Cardiac fibroblast (primary cell): ENCODE measurements at regions not wholly inside any gene's neighbourhood (a gene's known extent, or its start where the extent isn't known, plus 50 kb on each side); places are given as distances from the start of the nearest gene placed in this dataset.
A peak's percentile ranks its signal among the peaks of the same experiment; 100 is the strongest.

Experiments
- DNase-seq, 2 donors: peaks; one replicate each; pipeline versions ENCODE4 v3.0.0 to v3.0.0-alpha.2; 2010; ENCODE audit warnings: low read depth in 2 of 2
- H3K4me3 ChIP-seq, 2 donors: replicated peaks in 1 of 2; 1 replicate in 1 of 2; 2 replicates in 1 of 2; pipeline ENCODE4 v1.5.1; 2011; ENCODE audit warnings: low read depth in 2 of 2, low read length in 2 of 2, mild to moderate bottlenecking in 2 of 2, moderate library complexity in 1 of 2
- CTCF ChIP-seq: IDR thresholded peaks from one replicate; pipeline ENCODE4 v1.5.1; 2011; ENCODE audit warnings: low read depth, mild to moderate bottlenecking, low read length, inconsistent platforms

GRCh38 chr13:73939071-73939380, 195.2 kb downstream of the KLF12 start:
- no peak for DNase-seq
- TF ChIP-seq CTCF: no peak
- no peak overlapping the region for H3K4me3 ChIP-seq

DNA sequence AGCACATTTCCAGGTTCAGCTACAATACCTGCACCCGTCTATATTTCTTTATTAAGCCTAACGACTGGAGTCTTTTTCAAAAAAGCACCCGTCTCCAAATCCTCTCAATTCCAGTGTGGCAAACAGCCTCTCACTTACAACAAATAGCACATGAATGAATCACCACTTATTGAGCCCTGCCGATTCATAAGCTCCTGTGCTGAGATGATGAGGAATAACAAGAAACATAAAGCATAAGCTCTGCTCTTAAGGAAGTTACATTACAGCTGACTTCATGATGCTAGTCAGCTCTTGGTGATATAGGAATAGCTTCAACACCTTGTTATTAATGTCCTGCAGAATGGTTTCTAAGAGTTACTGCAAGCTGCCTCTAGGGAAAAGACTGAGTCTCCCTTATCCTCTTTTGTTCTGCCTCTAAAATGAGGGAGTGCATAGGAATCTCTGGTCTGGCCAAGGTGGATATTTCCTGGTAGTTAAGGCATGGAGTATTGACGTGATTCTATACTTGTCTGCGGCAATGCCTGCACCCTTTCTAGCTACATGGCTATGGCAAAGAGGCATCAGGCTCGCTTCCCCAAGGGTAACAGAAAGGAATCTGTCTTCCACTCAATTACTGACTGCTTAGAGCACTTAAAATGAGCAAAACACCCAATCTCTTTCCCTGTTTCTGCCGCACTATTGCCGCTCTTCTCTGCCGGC, 195.7 kb downstream of the KLF12 start:
- peak; percentile 82 to 92 for DNase-seq
- no peak for TF ChIP-seq CTCF

GRCh38 chr13:73937441-73937840, 196.8 kb downstream of the KLF12 start:
- no peak for TF ChIP-seq CTCF
- DNase-seq: no peak
- no peak overlapping the region for H3K4me3 ChIP-seq

More for the DNA sequence above, 195.7 kb downstream of the KLF12 start:
- no peak overlapping the region for H3K4me3 ChIP-seq

GRCh38 chr13:73935991-73936390, 198.2 kb downstream of the KLF12 start:
- DNase-seq: peak; percentile 33 to 63
- no peak for TF ChIP-seq CTCF
- H3K4me3 ChIP-seq: no peak overlapping the region

DNA sequence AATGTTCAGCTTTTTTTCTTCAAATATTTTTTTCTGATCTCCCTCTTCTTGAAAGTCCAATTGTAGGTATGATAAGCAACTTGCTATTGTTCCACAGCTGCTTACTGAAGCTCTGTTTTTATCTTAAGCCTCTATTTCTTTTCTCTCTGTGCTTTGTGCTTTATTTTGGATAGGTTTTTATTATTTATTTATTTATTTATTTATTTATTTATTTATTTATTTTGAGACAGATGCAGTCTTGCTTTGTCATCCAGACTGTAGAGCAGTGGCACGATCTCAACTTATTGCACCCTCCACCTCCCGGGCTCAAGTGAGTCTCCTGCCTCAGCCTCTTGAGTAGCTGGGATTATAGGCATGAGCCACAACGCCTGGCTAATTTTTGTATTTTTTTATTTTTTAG, 199.4 kb downstream of the KLF12 start:
- no peak overlapping the region for H3K4me3 ChIP-seq
- DNase-seq: no peak
- TF ChIP-seq CTCF: no peak

DNA sequence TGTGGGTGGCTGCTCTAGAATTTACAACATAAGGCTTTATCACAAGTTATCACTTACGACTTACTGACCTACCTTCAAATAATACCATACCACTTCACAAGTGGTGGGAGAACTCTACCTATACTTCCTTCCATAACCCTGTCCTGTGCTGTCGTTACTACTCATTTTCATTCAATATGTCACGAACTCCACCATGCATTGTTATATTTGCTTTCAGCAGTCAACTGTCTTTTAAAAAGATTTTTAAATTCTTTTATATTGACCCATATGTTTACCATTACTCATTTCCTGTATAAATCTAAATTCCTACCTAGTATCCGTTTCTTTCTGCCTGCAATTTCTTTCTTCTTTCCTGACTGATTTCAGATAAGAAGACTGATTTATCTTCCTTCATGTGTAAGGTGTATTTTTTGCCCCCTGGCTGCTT, 200.0 kb downstream of the KLF12 start:
- peak in 1 of 2 donors; percentile 38 for DNase-seq
- no peak overlapping the region for H3K4me3 ChIP-seq
- no peak for TF ChIP-seq CTCF

GRCh38 chr13:73933795-73934194, 200.4 kb downstream of the KLF12 start:
- TF ChIP-seq CTCF: no peak
- H3K4me3 ChIP-seq: no peak overlapping the region
- DNase-seq: no peak
